Left lobe of liver (tissue), 2 donors: ENCODE measurements at regions not wholly inside any gene's neighbourhood (a gene's known extent, or its start where the extent isn't known, plus 50 kb on each side); places are given as distances from the start of the nearest gene placed in this dataset.
A peak's percentile ranks its signal among the peaks of the same experiment; 100 is the strongest.
"Not testable (repeated sequence)": the region's sequence is repeated elsewhere in the genome, so short reads cannot be mapped to it uniquely, and the experiment has no call there.

Source experiments
- ATAC-seq: fragments of 200-7000 bp; cut with Tn5 transposase; one replicate; pipeline ENCODE4 v1.9.1; 2020; ENCODE audit warnings: mild to moderate bottlenecking, moderate library complexity
- DNase-seq: peaks from one replicate; pipeline ENCODE4 v3.0.0-alpha.2; 2020; ENCODE audit warnings: low spot score
- donor health status: DM: no; HTN: no; CAD: no; lungs with moderate emphysema.
- donor health status: DM: no; HTN: yes; CAD: no.

GRCh38 chr6:121544691-121545090, 109.2 kb downstream of the GJA1 start:
- ATAC-seq = no peak
- DNase-seq = no peak

- no peak for DNase-seq
- ATAC-seq = no peak
These were observed 112.7 kb downstream of the GJA1 start for GRCh38 chr6:121548131-121548530.

DNA sequence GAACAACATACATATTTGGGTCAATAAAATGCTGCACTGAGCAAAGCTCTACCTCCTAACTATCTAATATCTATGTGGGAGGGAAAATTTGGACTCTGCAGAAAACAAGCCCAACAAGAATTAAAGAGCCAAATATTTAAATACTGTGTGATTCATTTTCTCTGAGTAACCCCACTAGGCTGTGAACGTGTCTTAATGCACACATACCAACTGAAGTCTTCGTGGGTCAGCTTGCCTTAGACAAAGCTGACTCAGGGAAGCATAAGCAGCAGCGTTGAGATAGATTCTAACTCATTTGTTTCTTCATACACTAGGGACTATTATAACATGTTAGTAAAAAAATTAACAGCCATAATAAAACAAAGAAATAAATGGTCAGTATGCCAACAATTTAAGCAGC, 114.3 kb downstream of the GJA1 start:
- ATAC-seq = no peak
- no peak for DNase-seq

DNA sequence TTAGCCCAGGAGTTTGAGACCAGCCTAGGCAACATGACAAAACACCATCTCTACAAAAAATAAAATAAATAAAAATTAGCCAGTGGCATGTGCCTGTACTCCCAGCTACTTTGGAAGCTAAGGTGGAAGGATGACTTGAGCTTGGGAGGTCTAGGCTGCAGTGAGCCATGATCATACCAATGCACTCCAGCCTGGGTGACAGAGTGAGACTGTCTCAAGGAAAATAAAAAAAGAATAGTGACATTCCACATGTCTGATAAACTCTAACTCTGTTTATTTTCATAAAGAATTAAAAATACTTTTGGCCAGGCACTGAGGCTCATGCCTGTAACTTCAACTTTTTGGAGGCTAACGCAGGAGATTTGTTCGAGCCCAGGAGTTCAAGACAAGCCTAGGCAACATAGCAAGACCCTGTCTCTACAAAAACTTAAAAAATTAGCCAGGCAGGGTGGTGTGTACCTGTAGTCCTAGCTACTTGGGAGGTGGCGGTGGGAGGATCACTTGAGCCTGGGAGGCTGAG, 115.1 kb downstream of the GJA1 start:
- DNase-seq = no peak
- no peak for ATAC-seq

DNA sequence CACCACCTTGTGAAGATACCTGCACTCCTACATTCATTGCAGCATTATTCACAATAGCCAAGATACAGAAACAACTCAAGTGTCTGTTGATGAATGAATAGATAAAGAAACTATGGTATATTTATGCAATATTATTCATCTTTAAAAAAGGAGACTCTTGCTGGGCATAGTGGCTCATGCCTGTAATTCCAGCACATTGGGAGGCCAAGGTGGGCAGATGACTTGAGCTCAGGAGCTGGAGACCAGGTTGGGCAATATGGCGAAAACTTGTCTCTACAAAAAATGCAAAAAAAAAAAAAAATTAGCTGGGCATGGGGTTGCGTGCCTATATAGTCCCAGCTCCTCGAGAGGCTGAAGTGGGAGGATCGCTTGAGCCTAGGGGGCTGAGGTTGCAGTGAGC, 119.8 kb downstream of the GJA1 start:
- no peak for ATAC-seq
- no peak for DNase-seq

GRCh38 chr6:121556149-121556548, 120.7 kb downstream of the GJA1 start:
- not testable (repeated sequence) for ATAC-seq, DNase-seq

- ATAC-seq (no peak), DNase-seq (no peak)
These were observed 121.9 kb downstream of the GJA1 start for GRCh38 chr6:121557146-121557940.

- no peak for DNase-seq
These were observed 124.3 kb downstream of the GJA1 start for GRCh38 chr6:121559611-121560269.

GRCh38 chr6:121560476-121560875, 125.0 kb downstream of the GJA1 start:
- no peak for DNase-seq
- no peak for ATAC-seq

More at GRCh38 chr6:121559611-121560269, 124.3 kb downstream of the GJA1 start:
- ATAC-seq = no peak

DNA sequence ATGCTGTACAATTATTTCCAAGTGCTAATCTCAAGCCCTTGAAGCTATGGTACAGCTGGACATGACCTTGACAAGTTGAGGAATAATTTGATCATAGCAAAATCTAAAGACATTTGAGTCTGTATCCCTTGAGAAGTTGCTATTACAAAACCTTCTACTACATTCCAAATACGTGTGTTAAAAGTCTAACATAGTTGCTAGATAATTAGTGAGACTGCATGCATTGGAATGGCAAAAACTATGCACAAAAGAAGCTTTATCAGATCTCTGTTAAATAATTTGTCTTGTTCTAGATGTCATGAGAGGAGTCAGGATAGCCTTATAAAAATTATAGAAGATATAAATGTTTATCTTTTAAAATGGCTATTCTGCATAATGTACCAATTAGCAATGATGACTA, 127.8 kb downstream of the GJA1 start:
- no peak for DNase-seq
- ATAC-seq = no peak

DNA sequence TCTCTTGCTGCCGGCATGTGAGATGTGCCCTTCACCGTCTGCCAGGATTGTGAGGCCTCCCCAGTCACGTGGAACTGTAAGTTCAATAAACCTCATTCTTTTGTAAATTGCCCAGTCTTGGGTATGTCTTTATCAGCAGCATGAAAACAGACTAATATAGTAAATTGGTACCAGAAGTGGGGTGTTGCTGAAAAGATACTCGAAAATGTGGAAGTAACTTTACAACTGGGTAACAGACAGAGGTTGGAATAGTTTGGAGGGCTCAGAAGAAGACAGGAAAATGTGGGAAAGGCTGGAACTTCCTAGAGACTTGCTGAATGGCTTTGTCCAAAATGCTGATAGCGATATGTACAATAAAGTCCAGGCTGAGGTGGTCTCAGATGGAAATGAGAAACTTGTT, 129.1 kb downstream of the GJA1 start:
- not testable (repeated sequence) for DNase-seq, ATAC-seq

- ATAC-seq (peak; percentile 45), DNase-seq (no peak)
These were observed 136.0 kb downstream of the GJA1 start for GRCh38 chr6:121571455-121571854.

DNA sequence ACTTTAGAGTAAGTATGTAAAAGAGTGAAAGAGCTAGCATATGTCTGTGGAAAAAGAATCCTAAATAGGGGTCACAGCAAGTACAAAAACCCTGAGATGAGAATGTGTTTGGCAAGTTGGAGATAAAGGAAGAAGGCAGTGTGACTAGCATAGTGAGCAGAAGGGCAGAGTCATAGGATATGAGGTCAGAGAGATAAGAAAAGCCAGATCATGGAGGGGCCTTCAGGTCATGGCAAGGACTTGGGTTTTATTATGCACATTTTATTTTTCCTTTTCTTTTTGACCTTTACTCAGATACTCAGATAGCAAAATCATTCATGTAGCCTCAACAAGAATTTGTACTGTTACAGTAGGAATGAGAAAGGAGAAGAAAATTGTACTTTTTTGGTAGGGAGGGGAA, 138.0 kb downstream of the GJA1 start:
- peak; percentile 17 for ATAC-seq

GRCh38 chr6:121578216-121578615, 142.8 kb downstream of the GJA1 start:
- DNase-seq (no peak), ATAC-seq (no peak)

More for the DNA sequence above, 138.0 kb downstream of the GJA1 start:
- DNase-seq = no peak

GRCh38 chr6:121579478-121579877, 144.0 kb downstream of the GJA1 start:
- DNase-seq (no peak), ATAC-seq (no peak)

DNA sequence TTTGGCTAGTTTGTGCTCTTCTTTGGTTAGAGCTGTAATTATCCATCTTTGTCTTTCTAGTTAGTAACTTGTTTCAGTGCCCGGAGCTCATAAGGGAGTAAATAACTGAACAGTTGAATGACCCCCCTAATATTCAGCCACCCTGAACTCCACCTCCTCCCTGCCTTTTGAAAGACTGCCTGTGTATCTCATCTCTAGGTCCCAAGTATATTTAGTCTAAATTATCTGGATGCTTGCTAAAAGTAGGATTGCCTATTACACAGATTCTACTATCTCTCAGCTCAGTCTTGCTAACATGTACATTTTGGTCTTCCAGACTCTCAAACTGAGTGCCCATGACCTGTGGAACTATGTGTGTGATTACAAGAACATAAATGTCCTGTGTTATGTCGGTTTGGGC, 145.9 kb downstream of the GJA1 start:
- ATAC-seq (no peak), DNase-seq (no peak)

GRCh38 chr6:121582262-121582661, 146.8 kb downstream of the GJA1 start:
- DNase-seq (no peak), ATAC-seq (no peak)

- ATAC-seq (no peak), DNase-seq (no peak)
These were observed 149.3 kb downstream of the GJA1 start for GRCh38 chr6:121584586-121585369.

DNA sequence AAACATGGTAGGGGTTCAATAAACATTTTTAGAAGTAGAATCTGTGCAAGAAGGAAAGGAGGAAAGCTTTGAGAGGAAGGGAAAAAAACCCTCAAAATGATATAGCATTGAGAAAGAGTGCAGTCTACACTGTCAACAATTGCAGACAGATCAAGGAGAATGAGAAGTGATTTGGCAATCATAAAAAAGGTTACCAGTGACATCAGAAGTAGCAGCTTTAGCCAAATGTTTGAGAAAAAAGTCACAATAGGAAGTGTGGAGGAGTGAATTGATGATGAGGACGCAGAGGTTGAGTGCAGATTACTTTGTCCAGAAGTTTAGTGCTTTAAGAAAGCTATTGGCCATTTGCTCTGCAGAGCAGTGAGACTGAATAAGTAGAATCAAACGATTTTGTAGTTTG, 155.0 kb downstream of the GJA1 start:
- ATAC-seq (no peak), DNase-seq (no peak)

DNA sequence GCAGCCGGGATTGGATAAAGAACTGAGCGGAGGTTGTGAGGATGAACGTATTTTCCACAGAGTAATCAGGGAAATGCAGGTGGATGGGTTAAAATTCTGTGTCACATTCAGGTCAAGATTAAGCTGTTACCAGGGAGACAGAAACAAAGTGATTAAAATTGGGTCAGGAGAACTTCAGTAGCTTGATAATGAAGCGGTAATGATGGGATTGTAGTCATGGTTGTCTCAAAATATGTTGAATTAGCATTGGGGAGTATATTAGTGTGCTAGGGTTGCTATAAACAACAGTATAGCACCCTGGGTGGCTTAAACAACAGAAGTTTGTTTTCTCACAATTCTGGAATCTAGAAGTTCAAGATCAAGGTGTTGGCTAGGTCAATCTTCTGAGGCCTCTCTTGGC, 155.5 kb downstream of the GJA1 start:
- DNase-seq (no peak), ATAC-seq (no peak)

- ATAC-seq = no peak
These were observed 157.0 kb downstream of the GJA1 start for GRCh38 chr6:121592261-121592935.

More at GRCh38 chr6:121592261-121592935, 157.0 kb downstream of the GJA1 start:
- no peak for DNase-seq
